ENCODE measurements at regions not wholly inside any gene's neighbourhood (a gene's known extent, or its start where the extent isn't known, plus 50 kb on each side); places are given as distances from the start of the nearest gene placed in this dataset.

DNA sequence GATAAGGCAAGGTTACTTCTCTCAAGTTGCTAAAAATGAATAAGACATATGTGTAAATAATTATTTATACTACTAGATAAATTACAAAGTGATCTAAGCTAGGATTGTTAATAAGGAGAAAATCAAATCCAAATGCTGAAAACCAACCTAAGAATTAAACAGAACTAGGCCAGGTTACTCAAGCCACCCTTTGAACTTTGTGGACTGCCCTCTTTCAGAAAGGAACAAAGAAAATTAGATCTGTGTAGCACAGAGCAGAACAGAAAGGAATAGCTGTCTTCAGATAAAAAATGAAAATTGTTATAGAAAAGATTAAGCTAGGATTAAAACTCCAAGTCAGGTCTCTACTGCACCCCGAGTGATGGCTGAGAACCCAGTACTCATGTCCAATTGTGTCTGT lies 158.2 kb upstream of the LRIG1 start:
- WGBS, 2 experiments (ENCODE audit: extremely low coverage in 1 of 2, insufficient coverage in 1 of 2, insufficient read length in 1 of 2, insufficient replicate concordance in 2 of 2, low coverage in 1 of 2, low lambda C conversion rate in 2 of 2, missing lambda C conversion rate in 1 of 2): 100% methylated on average over 1 of the region's 1 CpG; no CpG with 5 or more reads in 1 of the 2 experiments
- Histone ChIP-seq H4K20me1 (replicated peaks in 1 of 2; ENCODE audit: control insufficient read depth in 1 of 2, insufficient read depth in 2 of 2, low read length in 2 of 2) (no peaks in the 10 kb centered on the region), H3K56ac (replicated peaks; ENCODE audit: insufficient read length, low read depth, low read length) (no peak overlapping the region), H3K23me2 (ENCODE audit: low read depth, low read length) (no peaks in the 10 kb centered on the region), H3K14ac (ENCODE audit: insufficient read length) (no peak overlapping the region), H4K8ac (ENCODE audit: extremely low read depth, insufficient read depth, low read length) (no peak overlapping the region), H3K4ac (replicated peaks; ENCODE audit: insufficient read length, low read depth, low read length) (no peak overlapping the region), H4K91ac (replicated peaks; ENCODE audit: insufficient read length, low read length) (no peak overlapping the region), H3K4me3 (ENCODE audit: extremely low read depth in 1 of 4, insufficient read depth in 2 of 4, low read depth in 3 of 4, low read length in 4 of 4) (no peak overlapping the region), H3K4me2 (ENCODE audit: insufficient read depth in 1 of 2, low read depth in 2 of 2, low read length in 2 of 2) (no peak overlapping the region), H3K27me3 (replicated peaks in 1 of 4; ENCODE audit: control insufficient read depth in 3 of 4, extremely low read depth in 1 of 4, insufficient read depth in 3 of 4, low read length in 3 of 4) (no peaks in the 10 kb centered on the region), H3K9ac (replicated peaks in 1 of 4; ENCODE audit: extremely low read depth in 1 of 4, low read depth in 3 of 4, low read length in 3 of 4) (no peak overlapping the region), H3K27ac (ENCODE audit: low read depth, low read length) (no peak overlapping the region), H2BK120ac (replicated peaks; ENCODE audit: low read depth, low read length) (no peak overlapping the region), H2BK12ac (ENCODE audit: low read depth, low read length) (no peak overlapping the region), H2BK5ac (ENCODE audit: low read depth, low read length) (no peak overlapping the region), H3K36me3 (ENCODE audit: control insufficient read depth in 2 of 4, insufficient read depth in 4 of 4, low read length in 3 of 4) (no peaks in the 10 kb centered on the region), H3K79me1 (ENCODE audit: low read depth, low read length) (no peaks in the 10 kb centered on the region), H4K5ac (ENCODE audit: insufficient read length, low read depth, low read length) (no peak overlapping the region), H2AK5ac (ENCODE audit: low read depth, low read length) (no peak overlapping the region), H3K9me3 (ENCODE audit: insufficient read depth in 2 of 2, low read depth in 1 of 2, low read length in 1 of 2) (no peaks in the 10 kb centered on the region), H2BK15ac (ENCODE audit: low read length) (no peak overlapping the region), H3K18ac (ENCODE audit: extremely low read depth, low read length) (no peak overlapping the region), H2AFZ (ENCODE audit: low read length) (no peak overlapping the region), H2BK20ac (ENCODE audit: low read length) (no peak overlapping the region), H3K4me1 (replicated peaks in 1 of 4; ENCODE audit: control insufficient read depth in 3 of 4, insufficient read depth in 4 of 4, low read length in 3 of 4) (peaks cover 0 to 1% (median 0%) of the 10 kb centered on the region in 4 experiments; a peak in 1 of 7 replicates), H3K79me2 (ENCODE audit: control insufficient read depth in 1 of 2, insufficient read depth in 2 of 2, low read length in 2 of 2) (no peaks in the 10 kb centered on the region), H3K23ac (ENCODE audit: insufficient read length) (no peak overlapping the region)
- CTCF ChIA-PET (ENCODE audit: partially characterized antibody): interaction anchor here (1.3 to 1.7 kb wide), 4 partner anchors 19 to 254 kb away, joined by 3 to 7 read pairs (median 4); no protein-coding TSS in a partner anchor
- POLR2A ChIA-PET (ENCODE audit: partially characterized antibody): no interaction called here
- DNase-seq (ENCODE audit: low read depth in 1 of 2, low spot score in 2 of 2): no peak
- TF ChIP-seq SP1 (IDR thresholded peaks at IDR 0.05; ENCODE audit: low read depth, low read length) (no peak), TBP (IDR thresholded peaks at IDR 0.05; ENCODE audit: low read depth, low read length) (no peak), CEBPB (IDR thresholded peaks at IDR 0.05; ENCODE audit: low read depth, low read length) (no peak), CREB1 (IDR thresholded peaks at IDR 0.05) (no peak)
- FAIRE-seq: no peak

Data from H1 (cell line).